ENCODE measurements at regions not wholly inside any gene's neighbourhood (a gene's known extent, or its start where the extent isn't known, plus 50 kb on each side); places are given as distances from the start of the nearest gene placed in this dataset.

DNA sequence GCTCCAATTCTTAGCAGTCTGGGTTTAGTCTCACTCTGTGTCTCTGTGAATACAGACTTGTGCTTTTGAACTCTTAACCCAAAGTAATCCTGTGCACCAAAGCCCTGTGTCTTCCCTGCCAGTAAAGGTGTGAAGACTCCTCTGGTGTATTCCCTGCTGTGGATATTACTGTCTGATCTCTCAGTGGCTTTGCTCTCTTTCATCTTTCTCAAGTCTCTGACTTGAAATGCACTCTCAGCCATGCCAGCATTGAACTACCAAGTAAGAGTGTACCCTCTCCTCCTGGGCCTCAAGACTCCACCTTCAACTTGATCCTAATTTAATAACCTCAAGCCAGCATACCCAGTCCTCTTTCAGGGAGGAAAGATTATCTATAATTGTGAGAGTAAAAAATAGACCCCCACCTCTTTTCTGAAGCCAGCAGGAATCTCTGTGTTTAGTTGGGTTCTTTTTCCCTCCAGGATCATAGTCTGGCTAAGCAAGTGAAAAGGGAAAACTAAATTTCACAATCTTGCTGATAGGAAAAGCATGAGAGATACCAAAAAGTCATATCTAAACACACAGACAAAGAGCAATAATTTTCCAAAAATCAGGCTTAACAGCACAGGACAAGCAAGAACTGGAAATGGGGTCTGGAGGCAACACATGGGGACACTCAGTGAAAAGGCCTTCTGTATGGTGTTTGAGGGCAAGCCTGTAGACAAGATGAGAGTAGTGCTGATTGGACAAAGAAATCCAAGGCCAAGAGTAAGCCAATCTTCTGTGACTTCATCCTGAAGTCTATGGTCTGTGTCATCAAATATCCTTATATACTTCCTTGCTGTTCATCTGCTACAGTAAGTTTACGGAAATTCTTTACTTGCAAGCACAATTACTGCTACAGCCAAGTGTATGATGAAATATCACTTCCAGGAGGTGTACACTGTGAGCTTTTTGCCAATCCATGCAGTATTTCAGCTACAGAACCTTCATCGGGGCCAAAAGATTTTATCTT is 296.1 kb upstream of the TGFBR2 start:
- CTCF ChIA-PET: interaction anchor here (1.2 kb wide), 2 partner anchors 10 to 12 kb away, joined by 5 read pairs; no protein-coding TSS in a partner anchor
- TF ChIP-seq, protein P1, sequence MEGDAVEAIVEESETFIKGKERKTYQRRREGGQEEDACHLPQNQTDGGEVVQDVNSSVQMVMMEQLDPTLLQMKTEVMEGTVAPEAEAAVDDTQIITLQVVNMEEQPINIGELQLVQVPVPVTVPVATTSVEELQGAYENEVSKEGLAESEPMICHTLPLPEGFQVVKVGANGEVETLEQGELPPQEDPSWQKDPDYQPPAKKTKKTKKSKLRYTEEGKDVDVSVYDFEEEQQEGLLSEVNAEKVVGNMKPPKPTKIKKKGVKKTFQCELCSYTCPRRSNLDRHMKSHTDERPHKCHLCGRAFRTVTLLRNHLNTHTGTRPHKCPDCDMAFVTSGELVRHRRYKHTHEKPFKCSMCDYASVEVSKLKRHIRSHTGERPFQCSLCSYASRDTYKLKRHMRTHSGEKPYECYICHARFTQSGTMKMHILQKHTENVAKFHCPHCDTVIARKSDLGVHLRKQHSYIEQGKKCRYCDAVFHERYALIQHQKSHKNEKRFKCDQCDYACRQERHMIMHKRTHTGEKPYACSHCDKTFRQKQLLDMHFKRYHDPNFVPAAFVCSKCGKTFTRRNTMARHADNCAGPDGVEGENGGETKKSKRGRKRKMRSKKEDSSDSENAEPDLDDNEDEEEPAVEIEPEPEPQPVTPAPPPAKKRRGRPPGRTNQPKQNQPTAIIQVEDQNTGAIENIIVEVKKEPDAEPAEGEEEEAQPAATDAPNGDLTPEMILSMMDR (IDR thresholded peaks at IDR 0.05; ENCODE audit: control extremely low read depth, extremely low read depth, low read depth, missing control alignments): no peak
- POLR2A ChIA-PET: no interaction called here
- no peak for DNase-seq (ENCODE audit: extremely low spot score)

DNA sequence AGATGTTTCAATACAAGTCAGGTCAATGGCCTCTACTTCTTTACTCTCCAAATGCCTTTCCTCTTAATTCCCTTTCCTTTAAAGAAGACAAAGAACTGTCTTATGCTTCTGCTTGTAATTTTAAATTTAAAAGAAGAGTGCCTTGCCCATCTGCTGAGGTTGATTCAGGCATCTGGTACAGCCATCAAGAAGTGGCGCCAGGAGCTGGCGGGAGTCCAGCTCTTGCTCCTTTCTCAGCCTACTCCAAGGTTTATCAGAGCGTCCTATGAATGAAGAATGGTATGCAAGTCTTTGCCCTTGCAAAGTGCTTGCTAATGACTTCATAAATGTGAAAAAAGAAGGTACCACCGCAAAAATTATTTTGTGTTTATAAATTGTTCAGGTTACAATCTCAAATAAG is 294.6 kb upstream of the TGFBR2 start:
- ChIA-PET CTCF (interaction anchor here (1.2 kb wide), 1 partner anchor 13 kb away, joined by 5 read pairs; no protein-coding TSS in a partner anchor), POLR2A (no interaction called here)
- TF ChIP-seq, protein P1 (IDR thresholded peaks at IDR 0.05; ENCODE audit: control extremely low read depth, extremely low read depth, low read depth, missing control alignments): no peak
- DNase-seq (ENCODE audit: extremely low spot score): no peak

DNA sequence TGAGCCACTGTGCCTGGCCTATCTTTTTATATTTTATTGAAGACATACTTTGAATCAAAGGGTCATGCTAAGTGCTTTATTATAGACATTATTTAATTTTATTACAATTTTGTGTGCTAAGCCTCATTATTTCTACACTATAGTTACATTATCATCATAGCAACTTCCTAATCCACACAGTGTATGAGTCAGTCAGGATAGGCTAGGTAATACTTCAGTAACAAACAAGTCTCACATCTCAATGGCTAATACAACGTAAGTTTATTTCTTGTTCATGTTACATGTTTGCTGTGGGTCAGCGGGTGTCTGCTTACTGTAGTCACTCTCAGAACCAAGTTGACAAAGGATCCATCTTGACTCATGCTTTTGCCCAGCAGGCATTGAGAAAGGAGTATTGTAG is 292.6 kb upstream of the TGFBR2 start:
- ChIA-PET CTCF (no interaction called here), POLR2A (no interaction called here)
- TF ChIP-seq, protein P1 (IDR thresholded peaks at IDR 0.05; ENCODE audit: control extremely low read depth, extremely low read depth, low read depth, missing control alignments): no peak
- no peak for DNase-seq (ENCODE audit: extremely low spot score)

DNA sequence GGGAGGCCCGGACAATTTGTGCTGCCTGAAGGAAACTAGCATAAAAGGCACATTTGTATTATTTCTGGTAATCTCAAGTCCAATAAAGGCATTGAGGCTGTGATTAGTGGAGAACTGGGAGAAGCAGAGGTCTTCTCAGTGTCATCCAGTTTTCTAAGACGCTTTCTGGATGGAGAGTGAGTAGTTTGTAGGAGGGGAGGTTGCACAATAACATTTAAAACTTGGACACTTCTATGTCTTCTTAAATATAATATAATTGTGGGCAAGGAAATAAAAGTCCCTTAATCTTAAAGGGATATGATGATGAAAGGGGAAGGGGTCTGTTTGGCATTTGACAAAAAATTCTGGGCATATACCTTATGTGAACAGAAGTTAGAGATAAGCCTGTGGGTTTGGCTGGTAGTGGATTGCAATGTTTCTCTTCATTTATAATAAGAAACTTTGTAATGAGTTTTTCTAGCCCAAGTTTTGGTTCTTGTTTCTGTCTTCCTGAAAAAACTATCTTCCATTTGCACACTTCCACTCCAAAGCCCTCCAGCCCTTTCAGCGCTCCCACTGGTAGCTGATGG is 291.6 kb upstream of the TGFBR2 start:
- TF ChIP-seq, protein P1 (IDR thresholded peaks at IDR 0.05; ENCODE audit: control extremely low read depth, extremely low read depth, low read depth, missing control alignments): no peak
- ChIA-PET CTCF (no interaction called here), POLR2A (no interaction called here)
- DNase-seq (ENCODE audit: extremely low spot score): no peak

DNA sequence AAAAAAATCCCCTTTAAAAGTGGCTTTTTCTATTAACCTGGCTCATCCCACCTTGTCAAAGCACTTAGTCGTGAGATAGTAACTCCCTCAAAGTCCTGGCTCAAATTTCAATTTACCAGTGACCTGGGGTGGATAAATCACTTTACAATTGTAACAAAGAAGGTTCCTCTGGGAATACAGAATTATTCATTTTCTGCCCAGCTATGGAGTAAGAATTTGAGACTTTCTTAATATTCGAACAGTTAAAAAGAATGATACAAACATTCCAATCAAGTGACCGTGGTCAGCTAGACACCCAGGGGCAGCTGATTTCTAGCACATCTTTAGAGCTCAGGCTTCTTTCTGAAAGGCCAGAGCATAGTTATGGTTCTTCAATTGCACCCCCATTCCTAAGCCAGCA is 291.0 kb upstream of the TGFBR2 start:
- DNase-seq (ENCODE audit: extremely low spot score): no peak
- TF ChIP-seq, protein P1 (IDR thresholded peaks at IDR 0.05; ENCODE audit: control extremely low read depth, extremely low read depth, low read depth, missing control alignments): no peak
- POLR2A ChIA-PET: no interaction called here
- CTCF ChIA-PET: no interaction called here

DNA sequence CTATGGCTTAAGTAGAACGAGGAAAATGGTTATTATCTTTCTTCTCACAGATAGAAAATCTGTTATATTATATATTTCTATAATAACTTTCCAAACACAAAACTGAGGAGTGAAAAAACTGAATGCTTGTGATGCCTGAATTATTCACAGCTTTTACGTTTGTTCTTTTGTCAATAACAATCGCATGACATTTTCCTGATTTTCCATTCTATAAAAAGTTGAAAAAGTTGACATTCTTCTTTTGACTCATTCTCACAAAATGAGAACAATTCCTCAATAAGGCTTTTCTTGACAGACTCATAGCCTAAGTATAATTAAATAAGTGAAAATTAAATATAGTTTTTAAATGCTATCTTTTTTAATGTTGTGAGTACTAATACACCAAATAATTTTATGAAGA is 288.8 kb upstream of the TGFBR2 start:
- ChIA-PET CTCF (interaction anchor here (1.5 kb wide), 1 partner anchor 118 kb away, joined by 3 read pairs; no protein-coding TSS in a partner anchor), POLR2A (no interaction called here)
- TF ChIP-seq, protein P1 (IDR thresholded peaks at IDR 0.05; ENCODE audit: control extremely low read depth, extremely low read depth, low read depth, missing control alignments): no peak
- DNase-seq (ENCODE audit: extremely low spot score): no peak

Measured in GM10248 (cell line).